Hematopoietic multipotent progenitor cell (in vitro differentiated cells): ENCODE measurements at regions not wholly inside any gene's neighbourhood (a gene's known extent, or its start where the extent isn't known, plus 50 kb on each side); places are given as distances from the start of the nearest gene placed in this dataset.

Experiments used
- DNase-seq, 3 donors: peaks; one replicate each; pipeline ENCODE4 v3.0.0-alpha.2; 2011 to 2015; ENCODE audit warnings: low read depth in 2 of 3, low spot score in 2 of 3

DNA sequence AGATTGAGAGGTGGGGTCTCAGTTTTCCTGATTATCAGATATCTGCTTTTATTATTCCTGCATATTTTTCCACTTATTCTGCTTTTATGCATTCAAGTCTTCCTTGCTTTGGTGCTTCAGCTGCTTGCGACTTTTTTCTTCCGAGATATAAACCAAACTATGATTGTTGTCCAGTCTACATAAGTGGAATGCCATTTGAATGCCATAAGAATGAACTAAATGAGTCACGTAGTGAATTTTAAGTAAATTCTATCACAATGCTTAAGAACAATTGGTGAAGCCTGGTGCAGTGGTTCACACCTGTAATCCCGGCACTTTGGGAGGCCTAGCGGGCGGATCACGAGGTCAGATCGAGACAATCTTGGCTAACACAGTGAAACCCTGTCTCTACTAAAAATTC lies 189.1 kb downstream of the PCDH18 start:
- no peak for DNase-seq

DNA sequence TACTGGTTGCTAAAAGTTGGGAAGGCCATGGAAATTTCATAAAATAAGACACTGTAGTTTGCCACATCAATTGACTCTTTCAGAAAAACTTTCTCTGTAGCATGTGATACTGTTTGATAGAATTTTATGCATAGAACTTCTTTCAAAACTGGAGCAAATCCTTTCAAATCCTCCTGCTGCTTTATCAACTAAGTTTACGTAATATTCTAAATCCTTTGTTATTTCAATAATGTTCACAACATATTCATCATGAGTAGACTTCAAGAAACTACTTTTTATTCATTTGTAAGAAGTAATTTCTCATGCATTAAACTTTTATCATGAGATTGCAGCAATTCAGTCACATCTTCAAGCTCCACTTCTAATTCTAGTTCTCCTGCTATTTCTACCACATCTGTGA lies 199.3 kb downstream of the PCDH18 start:
- no peak for DNase-seq

GRCh38 chr4:137312257-137312656 lies 220.0 kb downstream of the PCDH18 start:
- DNase-seq = no peak

- DNase-seq = no peak
Observed at GRCh38 chr4:137310593-137311490, 221.5 kb downstream of the PCDH18 start.

GRCh38 chr4:137310166-137310565 lies 222.1 kb downstream of the PCDH18 start:
- DNase-seq = no peak

- no peak for DNase-seq
Observed at GRCh38 chr4:137309424-137309823, 222.9 kb downstream of the PCDH18 start.

DNA sequence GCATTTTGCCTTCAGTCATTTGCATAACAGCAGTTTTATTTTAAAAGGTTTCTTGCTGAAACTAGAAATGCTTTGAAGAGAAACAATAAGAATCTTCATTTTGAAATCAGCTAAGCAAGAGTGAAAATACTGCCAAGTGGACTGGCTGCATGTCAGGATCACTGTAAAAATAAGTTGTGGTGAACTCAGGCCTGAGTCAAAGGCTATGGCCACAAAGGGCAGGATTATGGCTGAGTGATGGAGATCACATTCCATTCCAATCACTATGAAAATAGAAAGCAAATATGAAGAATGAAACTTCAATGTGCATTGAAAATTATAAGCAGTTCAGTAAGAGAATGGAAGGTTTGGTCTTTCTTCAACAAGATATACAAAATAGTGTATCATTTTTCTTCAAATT lies 224.5 kb downstream of the PCDH18 start:
- no peak for DNase-seq

DNA sequence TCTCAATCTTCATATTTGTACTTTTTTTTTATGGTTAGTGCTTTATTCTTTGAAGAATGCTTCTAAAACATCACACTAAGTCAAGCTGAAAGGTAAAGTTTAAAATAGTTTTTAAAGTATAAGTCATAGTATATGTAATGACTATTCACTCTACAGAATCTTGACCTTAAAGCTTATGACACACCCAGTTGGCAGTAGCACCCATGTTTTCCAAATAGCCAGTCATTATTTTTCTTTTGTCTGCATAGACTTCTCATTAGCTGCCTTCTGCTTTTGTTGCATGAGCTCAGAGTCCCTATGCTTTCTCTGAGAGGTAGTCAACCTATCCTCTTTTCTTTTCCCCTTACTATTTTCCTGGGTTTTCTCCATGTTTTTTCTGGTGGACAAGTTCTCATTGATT lies 231.5 kb downstream of the PCDH18 start:
- DNase-seq = no peak

DNA sequence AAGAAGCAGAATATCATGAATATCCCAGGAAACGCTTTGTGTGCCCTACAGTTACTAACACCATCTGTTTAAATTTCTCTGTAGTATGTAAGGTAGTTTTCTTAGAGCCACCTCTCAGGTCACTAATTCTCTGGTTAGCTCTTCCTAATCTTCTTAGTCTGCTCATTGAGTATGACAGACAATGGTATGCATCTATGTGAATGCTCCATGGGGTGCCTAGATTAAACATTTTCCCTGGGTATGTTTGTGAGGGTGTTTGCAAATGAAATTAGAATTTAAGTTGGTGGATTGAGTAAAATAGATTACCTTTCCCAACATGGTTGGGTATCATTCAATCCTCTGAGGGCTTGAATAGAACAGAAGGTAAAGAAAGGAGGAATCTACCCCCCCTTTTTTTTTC lies 233.0 kb downstream of the PCDH18 start:
- no peak for DNase-seq

DNA sequence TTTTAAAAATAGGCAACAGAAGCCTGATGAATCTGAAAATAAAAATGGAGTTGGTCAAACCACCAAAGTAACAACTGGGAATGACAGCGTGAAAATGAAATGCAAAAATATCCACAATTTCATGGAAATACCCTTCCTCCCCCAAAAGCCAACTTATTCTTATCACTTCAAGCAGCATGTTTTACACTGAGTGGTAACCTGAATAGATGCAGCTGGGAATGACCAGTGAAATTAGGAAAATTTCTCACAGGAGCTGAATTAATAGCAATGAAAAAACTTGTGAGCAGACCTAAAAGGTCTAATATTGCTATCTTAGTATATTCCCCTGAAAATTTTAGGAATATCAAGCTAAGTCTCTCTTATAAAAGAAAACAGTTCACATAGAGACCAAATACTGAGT lies 239.0 kb downstream of the PCDH18 start:
- no peak for DNase-seq

- no peak for DNase-seq
Observed at GRCh38 chr4:137283737-137284136, 248.6 kb downstream of the PCDH18 start.

DNA sequence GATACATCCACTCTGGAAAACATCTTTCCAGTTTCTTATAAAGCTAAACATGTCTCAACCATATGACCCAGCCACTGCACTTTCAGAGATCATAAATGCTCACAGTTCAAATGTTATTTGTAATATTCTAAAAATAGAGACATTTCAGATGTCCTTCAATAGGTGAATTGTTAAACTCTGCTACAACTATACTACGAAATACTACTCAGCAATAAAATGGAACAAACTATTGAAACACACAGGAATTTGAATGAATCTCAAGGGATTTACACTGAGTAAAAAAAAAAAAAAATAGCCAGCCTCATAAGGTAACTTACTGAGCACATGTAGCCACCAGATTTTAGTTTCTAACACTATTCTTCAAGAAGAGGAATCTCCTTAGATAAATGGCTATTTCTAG lies 253.9 kb downstream of the PCDH18 start:
- no peak for DNase-seq

- DNase-seq = no peak
Observed at GRCh38 chr4:137274404-137274803, 257.9 kb downstream of the PCDH18 start.

- no peak for DNase-seq
Observed at GRCh38 chr4:137267024-137267423, 265.3 kb downstream of the PCDH18 start.

DNA sequence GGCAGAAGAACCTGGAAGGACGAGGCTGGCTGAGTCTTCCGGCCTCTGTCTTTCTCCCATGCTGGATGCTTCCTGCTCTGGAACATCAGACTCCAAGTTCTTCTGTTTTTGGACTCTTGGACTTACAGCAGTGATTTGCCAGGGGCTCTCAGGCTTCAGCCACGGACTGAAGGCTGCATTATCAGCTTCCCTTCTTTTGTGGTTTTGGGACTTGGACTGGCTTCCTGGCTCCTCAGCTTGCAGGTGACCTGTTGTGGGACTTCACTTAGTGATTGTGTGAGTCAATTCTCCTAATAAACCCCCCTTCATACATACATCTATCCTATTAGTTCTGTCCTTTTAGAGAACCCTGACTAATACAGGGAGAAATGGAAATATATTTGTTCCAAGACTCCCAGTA lies 265.8 kb downstream of the PCDH18 start:
- DNase-seq = no peak

DNA sequence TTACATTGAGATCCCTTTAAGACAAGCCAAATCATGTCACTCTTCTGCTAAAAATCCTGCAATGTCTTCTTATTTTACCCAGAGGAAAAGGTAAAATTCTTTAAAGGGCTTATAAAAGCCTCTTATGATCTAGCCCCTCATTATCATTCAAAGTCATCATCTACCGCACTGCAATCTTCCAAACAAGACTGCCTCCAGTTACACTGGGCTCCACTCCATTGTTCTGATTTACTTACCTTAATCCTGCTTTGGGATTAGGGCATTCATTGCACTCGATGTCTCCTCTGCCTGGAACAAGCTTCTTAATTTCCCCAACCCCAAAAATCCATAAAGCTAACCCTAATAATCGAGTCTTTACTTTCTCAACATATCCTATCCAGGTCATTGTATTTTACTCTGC lies 269.1 kb downstream of the PCDH18 start:
- DNase-seq = no peak

GRCh38 chr4:137253949-137254348 lies 278.3 kb downstream of the PCDH18 start:
- no peak for DNase-seq

DNA sequence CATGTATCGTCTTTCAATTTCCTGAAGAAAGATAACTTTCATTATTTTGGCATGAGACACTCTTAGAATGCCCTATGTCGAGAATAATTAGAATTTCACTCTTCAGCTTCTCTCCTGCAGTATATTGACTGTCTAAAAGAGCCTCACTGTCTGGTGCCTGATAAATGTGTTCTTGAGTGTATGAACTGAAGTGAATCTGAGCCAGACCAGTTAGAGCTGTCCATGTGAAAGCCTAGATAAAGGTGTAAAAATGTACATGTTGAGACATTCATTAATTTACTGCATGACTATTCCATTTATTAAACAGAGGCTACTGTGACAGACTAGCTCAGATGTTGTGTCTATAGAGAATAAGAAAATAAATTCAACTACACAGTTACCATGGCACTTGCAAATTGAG lies 283.2 kb downstream of the PCDH18 start:
- DNase-seq = no peak

DNA sequence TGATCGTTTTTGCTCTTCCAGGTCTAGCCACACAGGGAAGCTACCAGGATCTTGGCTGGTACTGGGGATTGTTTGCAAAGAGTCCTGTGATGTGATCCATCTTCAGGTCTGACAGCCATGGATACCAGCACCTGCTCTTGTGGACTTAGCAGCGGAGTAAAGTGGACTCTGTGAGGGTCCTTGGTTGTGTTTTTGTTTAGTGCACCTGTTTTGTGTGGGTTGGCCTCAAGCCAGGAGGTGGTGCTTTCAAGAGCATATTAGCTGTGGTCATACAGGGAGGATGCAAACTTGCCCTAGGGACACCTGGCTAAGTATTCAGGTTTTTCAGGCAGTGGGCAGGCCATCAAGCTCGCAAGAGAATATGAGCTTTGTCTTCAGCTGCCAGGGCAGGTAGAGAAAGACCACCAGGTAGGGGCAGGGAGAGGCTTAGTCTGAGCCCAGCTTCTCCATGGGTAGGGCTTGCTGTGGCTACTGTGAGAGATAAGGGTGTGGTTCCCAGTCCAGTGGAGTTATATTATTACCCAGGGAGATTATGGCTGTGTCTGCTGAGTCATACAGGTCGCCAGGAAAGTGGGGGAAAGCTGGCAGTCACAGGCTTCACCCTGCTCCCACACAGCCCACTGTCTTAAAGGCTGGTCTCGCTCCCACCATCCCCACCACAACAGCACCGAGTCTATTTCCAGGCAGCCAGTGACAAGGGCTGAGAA lies 293.7 kb downstream of the PCDH18 start:
- DNase-seq = no peak

- DNase-seq = no peak
Observed at GRCh38 chr4:137226900-137227299, 305.4 kb downstream of the PCDH18 start.

DNA sequence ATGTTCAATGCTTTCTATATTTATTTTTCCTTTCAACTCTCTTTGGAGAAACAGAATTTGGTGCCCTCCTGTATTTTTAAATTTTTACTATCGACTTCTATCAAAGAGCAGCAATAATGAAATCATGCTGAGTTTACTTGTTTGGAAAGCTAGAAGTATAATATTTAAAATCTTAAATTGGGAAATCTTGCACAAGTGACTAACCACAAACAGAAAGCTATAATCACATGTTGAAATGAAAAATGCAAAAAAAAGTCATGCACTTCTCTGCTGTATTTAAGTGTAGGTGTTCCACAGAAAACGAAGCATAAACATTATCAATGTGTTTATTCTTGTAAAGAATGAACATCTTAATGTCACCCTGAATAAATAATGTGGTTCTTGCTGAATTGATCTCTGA lies 306.1 kb downstream of the PCDH18 start:
- no peak for DNase-seq
